Ascending aorta (tissue), 2 donors: ENCODE measurements at regions not wholly inside any gene's neighbourhood (a gene's known extent, or its start where the extent isn't known, plus 50 kb on each side); places are given as distances from the start of the nearest gene placed in this dataset.

Experiments
- DNase-seq, 2 donors: peaks; one replicate each; pipeline ENCODE4 v3.0.0-alpha.2; 2019; ENCODE audit warnings: low spot score in 2 of 2
- H3K27ac ChIP-seq, 2 donors: fragments of 200-600 bp; sonication (generic); one replicate each; pipeline ENCODE4 v1.5.1; 2016 to 2017; ENCODE audit warnings: mild to moderate bottlenecking in 1 of 2
- H3K27me3 ChIP-seq: fragments of 200-600 bp; sonication (generic); one replicate; pipeline ENCODE4 v1.5.1; 2017
- H3K36me3 ChIP-seq, 2 donors: fragments of 200-600 bp; sonication (generic); one replicate each; pipeline ENCODE4 v1.5.1; 2016
- H3K4me1 ChIP-seq, 2 donors: fragments of 200-600 bp; sonication (generic); one replicate each; pipeline ENCODE4 v1.5.1; 2016 to 2017; ENCODE audit warnings: mild to moderate bottlenecking in 1 of 2
- H3K4me3 ChIP-seq, 2 donors: fragments of 200-600 bp; sonication (generic); one replicate each; pipeline ENCODE4 v1.5.1; 2016 to 2017; ENCODE audit warnings: mild to moderate bottlenecking in 1 of 2
- H3K9me3 ChIP-seq, 2 donors: fragments of 200-600 bp; sonication (generic); one replicate each; pipeline ENCODE4 v1.5.1; 2016
- intact Hi-C: fragments of 100-400 bp; cut with DNase I; formaldehyde crosslinking; loops from one replicate; pipeline ENCODE4 v1.15.1; 2023
- TF ChIP-seq, protein P1 (sequence below), 3 experiments: fragments of 200-600 bp in 2 of 3; fragments of 450-650 bp in 1 of 3; sonication (generic) in 2 of 3; IDR thresholded peaks; one replicate each; pipeline ENCODE4 v1.5.1; 2016 to 2019; ENCODE audit warnings: antibody characterized with exemption in 3 of 3, mild to moderate bottlenecking in 1 of 3, moderate library complexity in 1 of 3

DNA sequence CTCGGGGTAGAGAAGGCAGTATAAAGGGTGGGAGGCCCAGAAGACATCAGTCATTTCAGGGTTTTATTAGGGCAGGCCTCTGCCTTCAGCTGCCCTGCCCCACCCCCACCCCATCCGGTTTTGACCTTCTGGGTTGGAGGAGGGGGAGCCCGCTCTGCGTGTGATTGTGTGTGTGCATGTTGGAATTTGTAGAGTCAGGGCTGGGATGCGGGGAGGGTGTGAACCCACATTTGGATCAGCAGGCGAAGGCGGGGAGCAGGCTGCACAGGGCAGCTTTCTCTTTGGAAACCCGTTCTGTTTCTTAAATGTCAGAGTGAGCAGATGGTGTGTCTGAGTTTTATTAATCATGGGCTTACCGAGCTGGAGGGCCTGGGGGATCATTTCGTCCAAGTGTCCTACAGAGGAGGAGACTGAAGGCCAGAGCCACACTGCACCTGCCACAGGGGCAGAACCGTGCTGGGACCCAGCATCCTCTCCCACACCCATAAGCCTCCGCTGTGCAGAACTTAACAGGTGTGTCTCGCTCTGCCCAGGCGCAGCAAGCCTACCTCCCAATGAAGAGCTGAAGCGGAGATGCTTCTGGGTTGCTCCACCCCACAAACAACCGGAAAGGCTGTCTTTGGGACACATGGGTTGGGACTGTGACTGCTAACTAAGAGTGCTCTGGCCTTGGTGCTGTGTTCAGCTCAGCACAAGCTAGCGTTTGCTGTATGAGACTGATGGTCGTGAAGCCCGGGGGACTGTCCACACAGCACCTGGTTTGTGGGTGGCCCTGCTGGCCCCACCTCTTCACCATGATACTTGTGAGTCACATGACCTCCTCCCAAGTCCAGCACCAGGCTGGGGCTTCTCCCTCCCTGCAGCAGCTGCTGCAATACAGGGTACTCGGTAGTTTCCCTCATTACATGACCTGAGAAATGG lies 70.9 kb upstream of the GSE1 start:
- peaks cover 0 to 4% of the 10 kb centered on the region in 2 donors for H3K36me3 ChIP-seq
- no peaks in the 10 kb centered on the region for H3K27me3 ChIP-seq
- no peak for DNase-seq
- H3K27ac ChIP-seq, result no peak overlapping the region
- H3K4me1 ChIP-seq, result no peaks in the 10 kb centered on the region
- intact Hi-C loops, result no loop called here
- peaks cover 0 to 7% of the 10 kb centered on the region in 2 donors for H3K9me3 ChIP-seq
- no peak overlapping the region for H3K4me3 ChIP-seq
- TF ChIP-seq, protein P1, sequence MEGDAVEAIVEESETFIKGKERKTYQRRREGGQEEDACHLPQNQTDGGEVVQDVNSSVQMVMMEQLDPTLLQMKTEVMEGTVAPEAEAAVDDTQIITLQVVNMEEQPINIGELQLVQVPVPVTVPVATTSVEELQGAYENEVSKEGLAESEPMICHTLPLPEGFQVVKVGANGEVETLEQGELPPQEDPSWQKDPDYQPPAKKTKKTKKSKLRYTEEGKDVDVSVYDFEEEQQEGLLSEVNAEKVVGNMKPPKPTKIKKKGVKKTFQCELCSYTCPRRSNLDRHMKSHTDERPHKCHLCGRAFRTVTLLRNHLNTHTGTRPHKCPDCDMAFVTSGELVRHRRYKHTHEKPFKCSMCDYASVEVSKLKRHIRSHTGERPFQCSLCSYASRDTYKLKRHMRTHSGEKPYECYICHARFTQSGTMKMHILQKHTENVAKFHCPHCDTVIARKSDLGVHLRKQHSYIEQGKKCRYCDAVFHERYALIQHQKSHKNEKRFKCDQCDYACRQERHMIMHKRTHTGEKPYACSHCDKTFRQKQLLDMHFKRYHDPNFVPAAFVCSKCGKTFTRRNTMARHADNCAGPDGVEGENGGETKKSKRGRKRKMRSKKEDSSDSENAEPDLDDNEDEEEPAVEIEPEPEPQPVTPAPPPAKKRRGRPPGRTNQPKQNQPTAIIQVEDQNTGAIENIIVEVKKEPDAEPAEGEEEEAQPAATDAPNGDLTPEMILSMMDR (IDR thresholded peaks at IDR 0.05), result no peak

DNA sequence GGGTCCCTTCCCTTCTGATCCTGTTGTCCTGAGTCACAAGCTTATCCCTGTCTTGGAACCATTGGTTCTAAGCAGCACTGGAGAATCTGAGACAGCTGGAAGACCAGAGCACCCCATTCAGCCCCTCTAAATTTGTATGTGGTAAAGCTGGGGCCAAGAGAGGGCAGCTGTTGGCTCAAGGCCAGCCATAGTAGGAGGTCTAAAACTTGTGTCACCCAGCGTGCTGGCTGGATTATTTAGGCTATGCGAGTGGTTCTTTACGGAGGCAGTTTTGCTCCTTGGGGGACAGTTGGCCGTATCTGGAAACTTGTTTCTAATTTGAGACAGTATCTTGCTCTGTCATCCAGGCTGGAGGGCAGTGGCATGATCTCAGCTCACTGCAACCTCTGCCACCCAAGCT lies 69.6 kb upstream of the GSE1 start:
- H3K4me1 ChIP-seq, result no peaks in the 10 kb centered on the region
- intact Hi-C loops, result no loop called here
- no peak overlapping the region for H3K4me3 ChIP-seq
- no peak overlapping the region for H3K27ac ChIP-seq
- peaks cover 0 to 4% of the 10 kb centered on the region in 2 donors for H3K36me3 ChIP-seq
- TF ChIP-seq, protein P1 (IDR thresholded peaks at IDR 0.05), result no peak
- no peaks in the 10 kb centered on the region for H3K27me3 ChIP-seq
- no peak for DNase-seq
- H3K9me3 ChIP-seq, result peaks cover 0 to 7% of the 10 kb centered on the region in 2 donors

DNA sequence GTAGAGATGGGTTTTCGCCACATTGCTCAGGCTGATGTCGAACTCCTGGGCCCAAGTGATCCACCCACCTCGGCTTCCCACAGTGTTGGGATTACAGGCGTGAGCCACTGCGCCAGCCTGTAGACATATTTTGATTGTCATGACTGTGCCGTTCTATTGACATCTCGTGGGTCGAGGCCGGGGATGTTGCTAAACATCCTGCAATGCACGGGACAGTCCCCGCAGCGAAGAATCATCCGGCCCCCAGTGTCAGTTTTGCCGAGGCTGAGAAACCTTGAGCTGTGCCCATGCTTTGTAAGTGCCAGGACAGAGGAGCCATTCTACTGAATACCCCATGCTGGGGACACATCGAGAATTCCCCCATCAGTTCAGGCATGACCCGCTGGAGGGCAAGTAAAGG lies 69.1 kb upstream of the GSE1 start:
- Histone ChIP-seq H3K36me3 (peaks cover 0 to 2% of the 10 kb centered on the region in 2 donors), H3K27me3 (no peaks in the 10 kb centered on the region), H3K4me3 (no peak overlapping the region), H3K27ac (no peak overlapping the region), H3K4me1 (no peaks in the 10 kb centered on the region), H3K9me3 (peaks cover 0 to 7% of the 10 kb centered on the region in 2 donors)
- intact Hi-C loops, result no loop called here
- no peak for DNase-seq
- TF ChIP-seq, protein P1 (IDR thresholded peaks at IDR 0.05), result no peak

DNA sequence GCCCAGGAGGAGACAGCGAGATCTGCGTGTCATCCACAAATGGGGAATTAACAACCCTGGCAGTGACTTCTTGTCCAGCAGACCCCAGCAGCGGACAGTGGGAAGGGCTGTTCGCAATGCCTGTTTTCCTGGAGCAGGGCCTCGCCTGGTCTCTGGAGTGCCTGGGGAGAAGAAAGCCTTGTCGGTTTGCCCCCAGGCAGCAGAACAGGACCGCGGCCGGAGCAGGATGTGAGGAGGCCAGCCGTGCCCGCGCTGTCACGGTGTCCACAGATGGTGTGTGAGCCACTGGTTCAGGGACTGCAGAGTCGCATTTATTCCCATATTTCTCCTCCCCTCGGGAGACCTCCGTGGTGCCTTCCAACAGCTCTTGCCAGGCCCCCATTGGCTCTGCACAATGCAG lies 68.5 kb upstream of the GSE1 start:
- TF ChIP-seq, protein P1 (IDR thresholded peaks at IDR 0.05), result no peak
- no peak overlapping the region for H3K4me3 ChIP-seq
- no peaks in the 10 kb centered on the region for H3K36me3 ChIP-seq
- H3K27ac ChIP-seq, result no peak overlapping the region
- intact Hi-C loops, result no loop called here
- no peaks in the 10 kb centered on the region for H3K4me1 ChIP-seq
- no peak for DNase-seq
- peaks cover 0 to 3% of the 10 kb centered on the region in 2 donors for H3K9me3 ChIP-seq
- no peaks in the 10 kb centered on the region for H3K27me3 ChIP-seq

DNA sequence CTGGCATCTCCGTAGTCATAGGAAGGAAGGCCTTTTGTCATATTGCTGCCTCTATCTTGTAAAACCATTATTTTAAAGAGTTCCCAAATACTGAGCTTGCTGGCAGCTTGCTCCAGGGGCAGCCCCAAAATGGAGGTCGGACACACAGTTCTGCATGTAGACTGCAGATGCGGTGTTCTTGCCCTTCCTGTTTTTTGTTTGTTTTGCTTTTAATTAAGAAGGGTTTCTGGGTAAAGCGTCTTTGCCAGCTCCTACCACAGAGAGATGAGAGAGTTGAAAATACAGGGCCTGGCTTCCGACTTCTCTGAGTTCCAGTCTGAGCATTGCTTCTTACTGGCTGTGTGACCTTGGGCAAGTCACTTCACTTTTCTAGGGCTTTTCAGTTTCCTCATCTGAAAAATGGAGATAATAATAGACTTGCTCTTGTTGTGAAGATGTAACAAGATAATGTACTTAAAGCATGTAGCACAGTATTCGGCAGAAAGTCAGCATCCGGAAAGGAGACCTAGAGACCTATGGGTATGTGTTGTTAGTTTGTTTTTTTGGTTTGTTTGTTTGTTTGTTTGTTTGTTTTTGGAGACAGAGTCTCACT lies 67.8 kb upstream of the GSE1 start:
- peaks cover 0 to 2% of the 10 kb centered on the region in 2 donors for H3K4me1 ChIP-seq
- TF ChIP-seq, protein P1 (IDR thresholded peaks at IDR 0.05), result no peak
- no peaks in the 10 kb centered on the region for H3K36me3 ChIP-seq
- H3K4me3 ChIP-seq, result no peak overlapping the region
- H3K9me3 ChIP-seq, result no peaks in the 10 kb centered on the region
- H3K27me3 ChIP-seq, result no peaks in the 10 kb centered on the region
- intact Hi-C loops, result no loop called here
- H3K27ac ChIP-seq, result no peak overlapping the region
- no peak for DNase-seq
